HL-60 (cell line): ENCODE measurements at regions not wholly inside any gene's neighbourhood (a gene's known extent, or its start where the extent isn't known, plus 50 kb on each side); places are given as distances from the start of the nearest gene placed in this dataset.

Experiments
- DNase-seq, 2 experiments: peaks; one replicate each; pipeline ENCODE4 v3.0.0-alpha.2; 2010 to 2020; ENCODE audit warnings: low read depth in 1 of 2, low spot score in 1 of 2
- H3K27ac ChIP-seq: fragments of 250-450 bp; sonication (Bioruptor Pico); replicated peaks from 2 replicates; pipeline ENCODE4 v1.5.1; 2020; ENCODE audit warnings: mild to moderate bottlenecking, moderate library complexity
- H3K27me3 ChIP-seq: fragments of 250-450 bp; sonication (Bioruptor Pico); 2 replicates; pipeline ENCODE4 v1.5.1; 2021; ENCODE audit warnings: mild to moderate bottlenecking, moderate library complexity; ENCODE audit not compliant: insufficient read depth, poor library complexity, severe bottlenecking
- H3K4me3 ChIP-seq: replicated peaks from 2 replicates; pipeline ENCODE4 v1.5.1; 2011; ENCODE audit warnings: mild to moderate bottlenecking, control low read depth, low read length; ENCODE audit not compliant: insufficient read depth
- CTCF ChIP-seq: IDR thresholded peaks from one replicate; pipeline ENCODE4 v1.5.1; 2011; ENCODE audit warnings: low read length, control low read depth, inconsistent platforms; ENCODE audit not compliant: insufficient read depth
- GABPA ChIP-seq: IDR thresholded peaks from 2 replicates; pipeline ENCODE4 v1.6.1; 2012; ENCODE audit warnings: low read depth
- POLR2AphosphoS5 ChIP-seq: IDR thresholded peaks from 2 replicates; pipeline ENCODE4 v1.6.1; 2012; ENCODE audit warnings: low read depth
- SPI1 ChIP-seq: IDR thresholded peaks from 2 replicates; pipeline ENCODE4 v1.6.1; 2012; ENCODE audit warnings: low read depth, mild to moderate bottlenecking, borderline replicate concordance
- TF ChIP-seq, protein P1 (sequence below): IDR thresholded peaks from 2 replicates; pipeline ENCODE4 v1.6.1; 2012; ENCODE audit warnings: low read depth; ENCODE audit not compliant: insufficient replicate concordance

DNA sequence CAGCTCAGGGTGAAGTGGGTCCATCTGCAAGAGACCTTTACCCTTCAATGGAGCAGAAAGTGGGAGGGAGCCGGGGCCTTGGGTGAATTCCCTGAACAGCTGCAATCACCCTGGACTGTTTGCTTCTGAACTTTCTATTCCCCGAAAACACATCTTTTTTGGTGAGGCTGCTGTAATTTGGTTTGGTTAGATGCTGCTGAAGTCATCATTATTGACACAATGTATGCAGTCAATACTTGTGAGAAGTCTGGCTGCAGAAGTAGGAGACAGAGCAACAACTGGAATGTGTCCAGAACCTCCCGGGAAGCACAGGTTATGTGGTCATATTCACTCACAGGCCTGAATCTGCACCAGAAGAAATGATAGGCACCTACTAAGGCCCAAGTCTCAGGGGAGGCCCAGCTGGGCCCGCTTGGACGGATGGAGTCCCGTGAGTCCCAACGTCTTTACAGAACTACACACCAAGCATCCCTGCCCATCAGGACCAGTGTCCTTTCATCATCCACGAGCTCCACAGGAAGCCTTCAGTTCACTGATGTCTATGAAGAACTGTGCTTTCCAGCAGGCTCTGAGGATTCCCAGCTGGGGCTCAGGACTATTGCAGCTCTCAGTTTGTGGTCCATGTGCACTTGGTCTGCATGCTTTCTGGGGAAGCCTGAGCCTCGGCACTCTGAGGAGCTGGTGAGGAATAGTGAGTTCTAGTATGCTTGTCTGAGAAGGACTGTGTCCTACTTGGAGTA is 177.6 kb downstream of the THBS2 start:
- TF ChIP-seq POLR2AphosphoS5 = no peak
- TF ChIP-seq GABPA = no peak
- TF ChIP-seq CTCF = no peak
- no peak for TF ChIP-seq SPI1
- TF ChIP-seq, protein P1, sequence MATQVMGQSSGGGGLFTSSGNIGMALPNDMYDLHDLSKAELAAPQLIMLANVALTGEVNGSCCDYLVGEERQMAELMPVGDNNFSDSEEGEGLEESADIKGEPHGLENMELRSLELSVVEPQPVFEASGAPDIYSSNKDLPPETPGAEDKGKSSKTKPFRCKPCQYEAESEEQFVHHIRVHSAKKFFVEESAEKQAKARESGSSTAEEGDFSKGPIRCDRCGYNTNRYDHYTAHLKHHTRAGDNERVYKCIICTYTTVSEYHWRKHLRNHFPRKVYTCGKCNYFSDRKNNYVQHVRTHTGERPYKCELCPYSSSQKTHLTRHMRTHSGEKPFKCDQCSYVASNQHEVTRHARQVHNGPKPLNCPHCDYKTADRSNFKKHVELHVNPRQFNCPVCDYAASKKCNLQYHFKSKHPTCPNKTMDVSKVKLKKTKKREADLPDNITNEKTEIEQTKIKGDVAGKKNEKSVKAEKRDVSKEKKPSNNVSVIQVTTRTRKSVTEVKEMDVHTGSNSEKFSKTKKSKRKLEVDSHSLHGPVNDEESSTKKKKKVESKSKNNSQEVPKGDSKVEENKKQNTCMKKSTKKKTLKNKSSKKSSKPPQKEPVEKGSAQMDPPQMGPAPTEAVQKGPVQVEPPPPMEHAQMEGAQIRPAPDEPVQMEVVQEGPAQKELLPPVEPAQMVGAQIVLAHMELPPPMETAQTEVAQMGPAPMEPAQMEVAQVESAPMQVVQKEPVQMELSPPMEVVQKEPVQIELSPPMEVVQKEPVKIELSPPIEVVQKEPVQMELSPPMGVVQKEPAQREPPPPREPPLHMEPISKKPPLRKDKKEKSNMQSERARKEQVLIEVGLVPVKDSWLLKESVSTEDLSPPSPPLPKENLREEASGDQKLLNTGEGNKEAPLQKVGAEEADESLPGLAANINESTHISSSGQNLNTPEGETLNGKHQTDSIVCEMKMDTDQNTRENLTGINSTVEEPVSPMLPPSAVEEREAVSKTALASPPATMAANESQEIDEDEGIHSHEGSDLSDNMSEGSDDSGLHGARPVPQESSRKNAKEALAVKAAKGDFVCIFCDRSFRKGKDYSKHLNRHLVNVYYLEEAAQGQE = no peak
- Histone ChIP-seq H3K4me3 (no peak overlapping the region), H3K27ac (no peak overlapping the region), H3K27me3 (no peaks in the 10 kb centered on the region)
- DNase-seq = no peak

- Histone ChIP-seq H3K27me3 (no peaks in the 10 kb centered on the region), H3K4me3 (no peak overlapping the region), H3K27ac (no peak overlapping the region)
- TF ChIP-seq CTCF = no peak
- TF ChIP-seq, protein P1 = no peak
- no peak for TF ChIP-seq SPI1
- TF ChIP-seq GABPA = no peak
- no peak for TF ChIP-seq POLR2AphosphoS5
- no peak for DNase-seq
Observed at GRCh38 chr6:169075211-169075914, 178.3 kb downstream of the THBS2 start.

- no peaks in the 10 kb centered on the region for H3K27me3 ChIP-seq
Observed at GRCh38 chr6:169074526-169074925, 179.1 kb downstream of the THBS2 start.

More at GRCh38 chr6:169074526-169074925, 179.1 kb downstream of the THBS2 start:
- no peak overlapping the region for H3K4me3 ChIP-seq
- H3K27ac ChIP-seq = no peak overlapping the region
- DNase-seq = no peak
- TF ChIP-seq, protein P1 = no peak
- TF ChIP-seq GABPA (no peak), SPI1 (no peak), POLR2AphosphoS5 (no peak), CTCF (no peak)
